Fibroblast of skin of left biceps (primary cell): ENCODE measurements at regions not wholly inside any gene's neighbourhood (a gene's known extent, or its start where the extent isn't known, plus 50 kb on each side); places are given as distances from the start of the nearest gene placed in this dataset.

Source experiments
- DNase-seq, 2 experiments: peaks; one replicate each; pipeline ENCODE4 v3.0.0-alpha.2; 2013; ENCODE audit warnings: low read depth in 2 of 2

DNA sequence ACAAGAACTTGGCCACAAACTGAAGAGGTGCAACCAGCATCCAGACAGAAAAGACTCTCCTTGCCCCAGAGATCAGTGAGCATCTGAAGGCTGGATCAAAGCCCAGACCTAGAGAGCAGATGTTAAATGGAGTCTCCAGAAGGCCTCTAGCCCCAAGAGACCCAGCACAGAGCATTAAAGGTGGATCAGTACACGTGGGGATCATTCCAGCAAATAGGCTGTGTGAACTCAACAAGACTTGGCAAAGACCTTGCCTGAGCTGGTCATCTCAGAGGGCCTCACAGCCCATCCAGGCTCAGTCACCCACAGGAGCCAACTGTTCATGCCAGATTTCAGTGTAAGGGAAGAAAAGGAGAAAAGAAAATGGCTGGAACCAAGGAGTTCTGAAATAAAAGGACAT lies 214.0 kb downstream of the ENC1 start:
- no peak for DNase-seq

DNA sequence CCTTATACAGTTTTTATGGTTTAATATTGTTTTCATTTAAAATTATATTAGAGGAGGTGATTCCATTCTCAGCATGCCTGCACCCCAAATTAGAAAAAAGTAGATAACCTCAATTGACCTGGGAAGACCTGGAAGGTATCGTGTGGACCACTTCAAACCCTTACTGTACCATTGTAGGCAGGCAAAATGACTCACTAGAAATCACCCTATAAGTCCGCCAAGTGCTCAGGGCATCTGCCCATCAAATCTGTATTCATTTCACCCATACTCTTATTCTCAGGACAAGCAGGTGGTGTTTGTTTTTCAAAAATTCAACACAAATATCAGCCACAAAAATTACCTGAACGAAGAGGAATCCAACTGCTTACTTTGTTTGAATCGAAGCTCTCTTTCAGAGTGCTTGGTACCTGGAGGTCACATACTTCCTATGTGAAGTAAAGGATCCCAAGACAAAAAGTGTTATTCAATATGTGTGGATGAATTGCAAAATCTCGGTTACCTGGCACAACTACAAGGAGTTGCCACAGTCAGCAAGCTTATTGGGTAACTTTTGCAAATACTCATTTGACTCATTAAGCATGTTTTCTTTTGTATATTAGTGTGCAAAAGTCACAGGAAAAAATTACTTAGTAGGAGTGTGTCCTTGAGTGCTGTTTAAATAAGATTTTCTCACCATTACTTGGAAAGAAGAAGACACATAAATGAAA lies 216.2 kb downstream of the ENC1 start:
- DNase-seq, result no peak

DNA sequence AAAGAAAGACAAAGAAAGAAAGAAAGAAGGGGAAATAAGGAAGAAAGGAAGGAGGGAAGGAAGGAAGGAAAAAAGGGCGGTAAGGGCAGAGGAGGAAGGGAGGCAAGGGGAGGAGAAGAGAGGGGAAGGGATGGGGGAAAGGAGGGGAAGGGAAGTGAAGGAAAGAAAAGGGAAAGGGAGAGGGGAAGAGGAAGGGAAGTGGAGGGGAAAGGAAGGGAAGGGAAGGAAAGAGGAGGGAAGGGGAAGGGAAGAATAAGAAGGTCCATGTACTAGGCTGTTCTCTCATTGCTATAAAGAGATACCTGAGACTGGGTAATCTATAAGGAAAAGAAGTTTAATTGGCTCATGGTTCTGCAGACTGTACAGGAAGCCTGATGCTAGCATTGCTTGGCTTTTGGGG lies 217.1 kb downstream of the ENC1 start:
- no peak for DNase-seq

DNA sequence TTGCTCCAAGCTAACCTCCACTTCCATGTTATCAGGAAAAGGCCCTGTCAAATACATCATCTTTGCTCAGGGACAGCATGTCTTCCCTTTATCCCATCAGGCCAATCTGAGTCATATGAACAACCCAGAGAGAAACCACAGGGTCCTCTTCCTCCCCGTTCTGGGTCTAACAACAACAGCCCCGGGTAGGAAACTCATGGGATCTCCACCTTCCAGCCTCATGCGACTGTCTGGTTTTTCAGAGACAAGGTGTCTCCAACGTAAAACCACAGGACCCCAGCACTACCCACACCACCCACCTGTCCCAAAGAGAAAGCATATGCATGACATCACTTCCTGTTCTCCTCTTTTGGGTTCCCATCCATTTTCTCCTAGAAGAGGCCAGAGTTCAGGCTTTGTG lies 217.9 kb downstream of the ENC1 start:
- no peak for DNase-seq

DNA sequence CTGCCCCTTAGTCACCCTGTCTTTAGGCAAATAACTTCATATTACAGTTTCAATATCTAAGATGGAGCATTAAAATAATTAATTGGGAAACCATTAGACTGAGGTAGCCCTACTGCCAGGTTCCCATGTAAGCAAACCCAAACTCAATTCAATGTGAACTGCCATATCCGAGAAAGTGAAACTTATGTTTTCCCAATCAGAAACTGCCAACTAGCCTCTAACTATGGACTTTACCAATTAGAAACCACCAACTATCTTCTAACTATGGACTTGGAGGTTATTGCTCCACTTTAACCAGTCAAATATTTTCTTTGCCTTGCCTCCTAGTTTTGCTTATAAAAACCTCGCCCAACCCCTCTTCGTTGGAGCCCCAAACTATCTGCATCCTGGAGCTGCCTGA lies 218.5 kb downstream of the ENC1 start:
- DNase-seq, result no peak

DNA sequence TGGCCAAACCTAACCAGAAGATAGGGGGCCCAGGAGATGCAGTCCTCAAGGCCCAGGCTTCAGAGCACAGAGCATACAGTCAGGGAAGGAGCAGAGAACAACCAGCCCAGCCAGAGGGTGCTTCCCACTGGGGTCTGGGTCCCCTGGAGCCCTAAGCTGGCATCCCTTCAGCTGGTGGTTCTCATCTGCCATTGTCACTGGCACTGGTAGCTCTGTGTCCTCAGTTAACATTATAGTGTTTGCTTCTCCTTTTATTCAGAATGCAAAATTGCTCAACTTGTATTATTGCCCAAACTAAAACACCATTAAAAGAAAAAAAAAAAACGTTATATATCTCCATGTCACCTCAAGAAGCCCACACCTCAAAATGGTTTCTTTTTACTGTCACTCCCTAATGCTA lies 219.2 kb downstream of the ENC1 start:
- DNase-seq, result no peak

DNA sequence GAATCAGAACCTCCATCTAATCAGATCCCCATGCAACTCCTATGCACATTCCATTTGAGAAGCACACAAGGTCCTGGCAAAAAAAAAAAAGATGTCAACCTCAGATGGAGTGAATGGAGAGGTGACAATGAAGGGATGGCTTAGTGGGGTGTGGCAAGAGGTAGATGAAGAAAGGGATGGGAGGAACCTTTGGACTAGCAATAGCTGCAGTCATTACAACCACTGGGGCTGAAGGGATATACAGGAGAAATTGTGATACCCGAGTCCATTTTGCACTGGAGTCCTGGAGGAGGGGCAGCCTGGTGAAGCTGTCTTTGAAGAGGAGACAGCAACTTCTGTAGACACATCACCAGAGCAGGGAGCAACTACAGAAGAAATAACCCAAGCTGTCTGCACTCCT lies 219.6 kb downstream of the ENC1 start:
- no peak for DNase-seq

DNA sequence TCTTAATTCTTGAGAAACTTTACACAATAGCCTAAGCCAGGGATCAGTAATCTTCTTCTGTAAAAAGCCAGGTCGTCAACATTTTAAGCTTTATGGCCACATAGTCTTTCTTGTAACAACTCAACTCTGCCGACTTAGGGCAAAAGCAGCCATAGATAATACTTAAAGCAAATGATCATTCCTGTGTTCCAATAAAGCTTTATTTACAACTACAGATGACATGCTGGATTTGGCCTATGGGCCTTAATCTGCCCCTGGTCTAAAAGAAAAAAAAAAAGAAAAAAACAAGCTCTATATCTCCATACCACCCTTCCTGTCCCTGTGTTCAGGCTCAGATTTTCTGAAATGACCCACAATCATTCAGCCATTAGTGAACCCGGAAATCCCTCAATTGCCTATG lies 220.3 kb downstream of the ENC1 start:
- no peak for DNase-seq

DNA sequence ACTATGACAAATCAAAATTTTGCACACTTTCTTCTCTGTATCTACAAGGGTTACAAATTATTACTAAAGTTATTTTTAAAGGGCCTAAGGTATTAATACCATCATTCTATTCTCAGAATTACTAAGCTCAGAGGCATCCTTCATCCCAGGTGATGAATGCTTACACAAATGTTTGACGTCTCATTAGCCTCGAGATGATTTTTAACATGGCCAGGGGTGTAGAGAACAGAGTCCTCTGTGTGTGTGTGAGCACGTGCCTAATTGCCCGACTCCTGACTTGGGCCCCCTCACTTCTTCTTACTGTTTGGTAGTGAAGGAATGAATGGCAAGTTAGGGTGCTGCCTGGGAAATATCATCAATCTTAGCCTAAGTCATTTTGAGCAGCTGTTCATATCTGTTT lies 221.1 kb downstream of the ENC1 start:
- DNase-seq, result no peak

DNA sequence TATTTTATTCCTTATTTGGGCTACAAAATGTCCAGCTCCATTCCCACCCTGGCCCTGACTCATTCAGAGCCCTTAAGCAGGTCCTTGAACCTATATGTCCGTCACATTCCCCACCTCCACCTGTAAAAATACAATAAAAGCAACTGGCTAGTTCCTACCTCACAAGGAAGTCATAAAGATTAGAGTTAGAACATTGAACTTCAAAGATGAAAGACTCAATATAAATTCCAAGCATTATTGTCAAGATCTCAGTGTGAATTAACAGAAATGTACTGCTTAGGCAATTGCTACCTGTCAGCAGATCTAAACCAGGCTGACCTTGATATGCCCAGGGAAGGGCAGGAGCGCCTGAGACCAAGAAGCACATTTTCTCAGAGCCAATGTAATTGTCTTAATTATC lies 221.8 kb downstream of the ENC1 start:
- DNase-seq, result no peak

DNA sequence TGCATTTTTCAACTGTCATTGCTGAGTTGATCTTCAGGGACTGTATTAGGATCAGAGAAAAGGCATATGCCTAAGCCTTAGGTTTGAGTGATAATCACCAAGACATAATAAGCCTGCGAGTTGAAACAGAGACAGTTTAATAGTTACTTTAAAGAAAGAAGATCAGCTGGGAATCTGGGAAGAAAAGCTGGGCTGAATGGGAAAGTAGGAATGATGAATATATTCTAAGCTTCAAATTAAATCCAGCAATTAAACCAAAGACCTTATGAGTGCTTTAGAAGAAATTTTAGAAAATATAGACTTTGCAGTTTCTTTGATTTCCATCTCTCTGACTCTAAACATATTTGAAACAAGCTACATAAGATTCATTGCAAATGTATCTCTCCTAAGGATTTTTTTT lies 222.3 kb downstream of the ENC1 start:
- DNase-seq, result no peak

DNA sequence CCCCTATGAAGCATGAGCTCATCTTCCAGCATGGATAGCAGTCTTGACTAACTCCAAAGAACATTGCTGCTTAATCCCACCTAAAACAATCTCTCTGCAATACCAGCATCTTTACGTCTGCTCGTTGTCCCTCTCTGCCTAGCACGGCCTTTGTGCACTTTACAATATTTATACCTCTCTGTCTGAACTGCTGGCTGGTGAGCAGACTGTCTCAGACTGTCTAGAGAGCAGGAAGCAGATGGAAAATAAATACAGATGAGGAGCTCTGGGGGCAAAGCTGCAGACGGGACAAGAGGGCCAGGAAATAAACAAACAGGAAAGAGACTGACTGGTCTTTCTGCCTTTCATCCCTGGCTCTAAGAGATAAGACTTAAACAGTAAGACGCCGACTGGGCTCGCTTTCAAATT lies 224.8 kb downstream of the ENC1 start:
- no peak for DNase-seq

DNA sequence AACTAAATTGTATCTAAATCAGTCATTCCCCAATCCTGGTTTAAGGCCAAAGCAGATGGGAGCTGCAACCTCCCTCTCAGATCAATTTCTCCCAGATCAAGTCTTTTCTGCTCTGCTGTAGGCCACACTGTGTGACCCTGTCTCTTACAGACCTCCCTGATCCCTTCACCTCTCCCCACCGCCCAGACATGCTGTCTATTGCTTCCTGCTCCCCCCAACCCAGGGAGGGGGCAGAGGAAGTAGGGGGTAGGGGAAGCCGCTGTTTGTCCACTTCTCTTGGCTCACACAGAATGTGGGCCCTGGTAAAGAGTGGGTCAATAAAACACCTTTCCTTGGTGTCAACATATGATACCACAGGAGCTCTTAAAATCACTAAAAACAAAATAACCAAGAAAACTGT lies 226.3 kb downstream of the ENC1 start:
- DNase-seq, result no peak

DNA sequence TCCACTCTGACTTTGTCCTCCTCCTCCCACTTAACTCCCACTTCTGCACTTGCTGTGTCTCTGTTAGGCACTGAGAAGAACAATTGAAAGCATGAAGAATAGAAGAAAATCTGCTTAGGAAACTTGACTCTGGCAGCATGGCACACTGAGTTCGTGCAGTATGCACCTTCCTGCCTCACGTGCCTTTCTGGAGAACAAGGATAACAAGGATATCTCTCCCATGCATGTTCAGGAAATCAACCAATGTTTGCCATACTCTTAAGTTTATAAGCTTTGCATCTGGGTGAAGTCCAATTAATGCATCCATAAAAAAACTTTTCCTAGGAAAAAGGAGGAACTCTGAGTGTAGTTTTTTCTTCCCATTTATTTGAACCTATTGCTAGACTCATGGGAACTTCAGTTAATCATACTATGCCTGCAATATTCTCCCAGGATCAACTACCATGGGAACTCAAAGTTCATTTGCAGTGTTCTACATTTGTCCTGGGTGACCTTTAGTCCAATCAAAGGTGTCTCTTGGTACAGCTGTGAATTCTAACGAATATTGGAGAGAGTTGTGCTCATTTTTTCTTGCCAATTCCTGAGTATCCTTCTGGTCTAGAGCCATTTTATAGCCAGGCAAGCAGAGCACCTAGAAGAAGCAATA lies 227.0 kb downstream of the ENC1 start:
- DNase-seq, result no peak

DNA sequence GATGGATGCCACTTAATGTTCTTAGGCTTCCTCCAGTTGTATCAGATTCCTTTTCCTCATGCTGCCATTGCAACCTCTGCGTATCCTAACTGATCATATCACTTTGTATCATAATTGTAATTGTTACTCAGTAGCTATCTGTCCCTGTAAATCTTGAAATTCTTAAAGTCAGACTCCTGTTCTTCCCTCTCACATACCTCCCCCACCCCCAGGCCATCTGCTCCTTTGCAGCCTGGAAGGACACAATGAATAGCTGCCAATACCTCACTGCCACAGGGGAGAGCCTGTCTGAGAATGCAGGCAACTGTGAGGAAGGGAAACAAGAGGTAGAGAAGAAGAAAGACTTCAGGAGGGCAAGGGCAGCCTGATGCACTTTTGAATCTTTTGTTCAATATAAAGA lies 228.5 kb downstream of the ENC1 start:
- no peak for DNase-seq

DNA sequence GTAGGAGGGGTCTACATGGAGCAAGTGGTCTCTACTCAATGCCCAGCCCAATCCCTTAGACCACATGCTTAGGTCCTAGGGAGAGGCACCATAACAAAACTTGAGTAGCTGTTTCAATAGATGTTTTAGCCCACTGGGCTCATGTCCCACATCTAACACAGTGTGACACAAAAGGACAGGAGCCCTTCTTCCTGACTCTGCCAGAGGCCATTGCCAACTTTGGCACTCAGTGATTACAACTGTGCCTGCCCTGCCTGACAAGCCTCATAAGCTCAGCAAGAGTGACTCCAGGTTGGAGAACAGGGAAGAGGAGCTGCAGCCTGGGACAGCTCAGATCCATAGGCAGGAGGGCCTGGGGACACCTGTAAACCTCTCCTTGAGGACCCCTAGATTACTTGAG lies 230.8 kb downstream of the ENC1 start:
- no peak for DNase-seq

DNA sequence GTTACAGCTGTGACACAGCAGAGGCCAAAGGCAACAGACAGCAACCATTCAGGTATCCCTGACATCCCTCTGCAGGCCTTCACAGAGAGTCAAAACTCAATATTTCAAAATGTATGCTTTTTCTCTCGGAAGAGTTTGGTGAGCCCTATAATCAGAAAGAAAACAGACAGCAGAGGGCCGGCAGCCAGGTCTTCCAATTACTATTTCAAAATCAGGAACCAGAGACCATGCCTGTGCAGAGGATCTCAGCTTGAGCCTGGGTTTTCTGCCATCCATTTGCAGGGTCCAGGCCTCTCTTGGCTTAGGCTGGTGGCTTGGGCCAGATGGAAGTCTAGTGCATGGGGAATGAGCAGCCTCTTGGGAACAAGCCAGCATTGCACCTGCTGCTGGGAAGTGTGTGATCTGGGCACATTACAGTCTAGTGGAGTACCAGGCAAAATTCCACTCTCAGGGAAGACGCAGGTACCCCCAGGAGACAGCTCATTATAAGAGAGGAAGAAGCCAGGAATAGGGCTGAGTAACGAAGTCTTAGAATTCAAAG lies 231.3 kb downstream of the ENC1 start:
- DNase-seq, result no peak

DNA sequence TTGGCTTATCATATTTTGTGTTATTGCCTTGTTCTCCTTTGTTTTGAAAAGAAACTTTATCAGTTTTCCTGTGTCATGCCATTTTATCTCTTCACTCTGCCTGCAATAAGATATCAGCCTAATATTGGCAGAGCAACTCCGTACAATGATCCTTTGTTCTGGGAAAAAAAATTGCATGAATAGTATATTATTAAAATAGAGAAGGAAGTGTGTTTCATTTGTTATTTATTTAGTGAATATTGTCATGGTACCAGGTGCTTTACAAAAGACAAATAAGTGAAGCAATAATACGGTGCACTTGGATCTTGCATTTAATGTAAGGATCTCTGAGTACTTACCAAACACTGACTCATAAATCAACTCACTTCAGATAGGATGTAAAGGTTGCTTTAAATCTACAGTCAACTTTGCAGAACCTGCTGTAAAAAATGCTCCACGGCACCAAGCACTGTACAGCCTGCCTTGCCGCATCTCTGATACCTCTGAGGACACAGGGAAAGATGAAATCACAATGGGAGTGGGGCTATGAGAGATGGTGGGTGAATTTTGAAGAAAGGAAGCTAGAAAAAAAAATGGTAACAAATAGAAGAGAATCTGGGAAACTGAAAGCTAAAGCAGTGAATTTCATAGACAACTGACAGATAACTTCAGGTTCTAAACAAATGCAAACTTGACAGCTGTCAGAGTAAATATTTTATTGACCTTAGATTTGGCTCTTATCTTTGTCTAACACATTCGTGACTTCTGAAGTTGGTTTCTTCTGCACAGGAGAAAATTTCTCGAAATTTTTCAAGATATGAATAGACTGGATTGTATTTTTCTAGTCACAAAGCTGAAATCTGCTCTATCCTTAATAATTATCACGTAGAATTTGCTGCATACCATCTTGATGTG lies 232.1 kb downstream of the ENC1 start:
- DNase-seq, result no peak

DNA sequence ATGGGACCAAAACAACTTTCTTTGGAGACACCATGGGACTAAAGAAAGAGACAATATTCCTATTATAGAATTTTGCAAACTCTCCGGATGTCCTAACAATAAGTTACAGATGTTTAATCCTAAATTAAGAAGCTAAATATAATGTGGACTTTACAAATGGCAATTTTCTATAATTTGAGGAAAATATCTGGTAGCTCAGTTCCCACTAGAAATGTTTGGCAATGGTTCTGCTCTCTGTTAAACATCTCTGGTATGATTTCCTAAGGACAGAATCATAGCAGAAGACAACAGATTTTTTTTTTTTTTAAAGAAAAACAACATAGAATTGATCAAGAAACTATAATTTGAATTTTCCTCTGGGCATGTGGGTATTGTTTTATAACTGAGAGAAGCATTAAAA lies 232.8 kb downstream of the ENC1 start:
- no peak for DNase-seq

DNA sequence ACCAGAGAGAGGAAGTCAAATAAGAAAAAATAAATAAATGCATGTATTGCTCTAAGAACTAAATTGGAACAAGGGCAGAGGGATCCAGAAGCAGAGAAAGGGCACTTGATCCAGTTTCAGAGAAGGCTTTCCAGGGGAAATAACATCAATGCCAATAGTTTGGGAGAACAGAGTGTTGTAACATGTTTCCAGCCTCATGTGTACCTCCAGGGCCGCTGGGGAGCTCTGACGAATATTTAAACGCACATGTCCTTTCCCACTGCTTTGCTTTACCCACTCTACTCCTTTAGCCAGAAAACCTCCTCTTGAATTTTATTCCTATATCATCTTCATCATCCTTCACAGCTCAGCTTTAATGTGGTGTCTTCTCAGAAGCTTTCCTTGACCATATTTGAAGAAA lies 233.7 kb downstream of the ENC1 start:
- DNase-seq, result no peak

DNA sequence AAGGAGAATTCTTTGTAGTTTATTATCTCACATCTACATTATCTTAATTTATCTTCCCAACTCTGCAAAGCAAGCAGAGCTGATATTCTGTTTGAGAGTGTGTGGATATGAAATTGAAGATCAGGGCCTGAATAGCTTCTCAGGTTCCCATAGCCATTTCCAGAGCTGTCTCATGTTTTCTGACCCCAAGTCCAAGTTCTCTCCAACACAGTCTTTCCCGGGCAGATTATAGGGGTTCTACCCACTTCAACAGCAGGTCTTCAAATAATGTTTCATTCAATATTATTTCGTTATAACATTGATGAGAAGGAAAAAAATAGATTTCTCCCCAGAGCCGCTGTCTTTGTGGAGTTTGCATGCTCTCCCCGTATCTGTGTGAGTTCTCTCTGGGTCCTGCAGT lies 234.9 kb downstream of the ENC1 start:
- DNase-seq, result no peak
